ENCODE measurements at regions not wholly inside any gene's neighbourhood (a gene's known extent, or its start where the extent isn't known, plus 50 kb on each side); places are given as distances from the start of the nearest gene placed in this dataset.

GRCh38 chr4:24668956-24669355 lies 84.6 kb upstream of the DHX15 start:
- H2AFZ ChIP-seq (ENCODE audit: low read depth), result no peak overlapping the region
- WGBS (ENCODE audit: low lambda C conversion rate), result 57% methylated on average over 10 of the region's 10 CpGs
- POLR2A ChIA-PET, result no interaction called here

More at GRCh38 chr4:24668956-24669355, 84.6 kb upstream of the DHX15 start:
- H3K27me3 ChIP-seq (ENCODE audit: insufficient read depth), result peaks cover 19% of the 10 kb centered on the region
- no peaks in the 10 kb centered on the region for H3K9me3 ChIP-seq
- H3K9ac ChIP-seq, result no peak overlapping the region
- no peak overlapping the region for H3K4me3 ChIP-seq (ENCODE audit: low read depth in 2 of 2, low read length in 1 of 2)
- no peaks in the 10 kb centered on the region for H3K4me1 ChIP-seq (ENCODE audit: control insufficient read depth in 1 of 2, insufficient read depth in 2 of 2, low read depth in 1 of 2, low read length in 1 of 2)
- no peaks in the 10 kb centered on the region for H3K36me3 ChIP-seq (replicated peaks in 1 of 2; ENCODE audit: control insufficient read depth in 1 of 2, insufficient read depth in 2 of 2, low read length in 1 of 2)
- CTCF ChIA-PET, result no interaction called here
- no peaks in the 10 kb centered on the region for H3K9me2 ChIP-seq
- H4K20me1 ChIP-seq (ENCODE audit: insufficient read depth), result no peaks in the 10 kb centered on the region
- H3K4me2 ChIP-seq, result no peak overlapping the region
- no peak for TF ChIP-seq POLR2AphosphoS5 (IDR thresholded peaks at IDR 0.05; ENCODE audit: low read depth, low read length)
- TF ChIP-seq RFX5 (IDR thresholded peaks at IDR 0.05; ENCODE audit: low read length), result no peak
- TF ChIP-seq YY1 (IDR thresholded peaks at IDR 0.05; ENCODE audit: low read depth), result no peak
- TF ChIP-seq TAF1 (IDR thresholded peaks at IDR 0.05; ENCODE audit: borderline replicate concordance, low read depth, low read length), result no peak
- no peak for TF ChIP-seq FOXM1 (IDR thresholded peaks at IDR 0.05; ENCODE audit: low read depth)
- no peak for TF ChIP-seq ZBTB33 (IDR thresholded peaks at IDR 0.05; ENCODE audit: borderline replicate concordance, low read depth)
- TF ChIP-seq MAX (IDR thresholded peaks at IDR 0.05; ENCODE audit: low read depth), result no peak
- TF ChIP-seq MEF2A (IDR thresholded peaks at IDR 0.05; ENCODE audit: borderline replicate concordance, low read depth), result no peak
- TF ChIP-seq IRF3 (IDR thresholded peaks at IDR 0.05; ENCODE audit: low read depth, low read length), result no peak
- TF ChIP-seq PBX3 (IDR thresholded peaks at IDR 0.05), result no peak
- no peak for TF ChIP-seq FOSL2 (IDR thresholded peaks at IDR 0.05; ENCODE audit: borderline replicate concordance, low read depth)
- TF ChIP-seq USF2 (IDR thresholded peaks at IDR 0.05; ENCODE audit: borderline replicate concordance, low read depth, low read length), result no peak
- TF ChIP-seq EZH2phosphoT487 (IDR thresholded peaks at IDR 0.05; ENCODE audit: borderline replicate concordance, low read depth), result no peak
- TF ChIP-seq RXRA (IDR thresholded peaks at IDR 0.05; ENCODE audit: borderline replicate concordance, low read depth), result no peak
- no peak for TF ChIP-seq ELF1 (IDR thresholded peaks at IDR 0.05)
- TF ChIP-seq NFIC (IDR thresholded peaks at IDR 0.05; ENCODE audit: borderline replicate concordance), result no peak
- no peak for TF ChIP-seq EP300 (IDR thresholded peaks at IDR 0.05; ENCODE audit: borderline replicate concordance in 1 of 2, low read depth in 1 of 2, low read length in 1 of 2)
- no peak for TF ChIP-seq FOXJ3 (CRISPR knock-in tag; IDR thresholded peaks at IDR 0.05)
- no peak for DNase-seq
- no peaks in the 10 kb centered on the region for H3F3A ChIP-seq (replicated peaks; ENCODE audit: insufficient read depth)
- H3K27ac ChIP-seq (ENCODE audit: low read depth in 2 of 2, low read length in 1 of 2), result no peak overlapping the region
- no peaks in the 10 kb centered on the region for H3K79me2 ChIP-seq (ENCODE audit: insufficient read depth)

All from SK-N-SH (cell line).